C4-2B (cell line): ENCODE measurements at regions not wholly inside any gene's neighbourhood (a gene's known extent, or its start where the extent isn't known, plus 50 kb on each side); places are given as distances from the start of the nearest gene placed in this dataset.
"Not testable (repeated sequence)": the region's sequence is repeated elsewhere in the genome, so short reads cannot be mapped to it uniquely, and the experiment has no call there.

Experiments used
- H3K27ac ChIP-seq: fragments of 450-650 bp; 2 replicates; pipeline ENCODE4 v1.5.1; 2017
- ZFX ChIP-seq: fragments of 450-650 bp; IDR thresholded peaks from 2 replicates; pipeline ENCODE4 v1.6.1; 2017
- TF ChIP-seq, protein P1 (sequence below): fragments of 450-650 bp; conservative IDR thresholded peaks from 2 replicates; pipeline ENCODE4 v1.5.1; 2017; ENCODE audit warnings: mild to moderate bottlenecking

DNA sequence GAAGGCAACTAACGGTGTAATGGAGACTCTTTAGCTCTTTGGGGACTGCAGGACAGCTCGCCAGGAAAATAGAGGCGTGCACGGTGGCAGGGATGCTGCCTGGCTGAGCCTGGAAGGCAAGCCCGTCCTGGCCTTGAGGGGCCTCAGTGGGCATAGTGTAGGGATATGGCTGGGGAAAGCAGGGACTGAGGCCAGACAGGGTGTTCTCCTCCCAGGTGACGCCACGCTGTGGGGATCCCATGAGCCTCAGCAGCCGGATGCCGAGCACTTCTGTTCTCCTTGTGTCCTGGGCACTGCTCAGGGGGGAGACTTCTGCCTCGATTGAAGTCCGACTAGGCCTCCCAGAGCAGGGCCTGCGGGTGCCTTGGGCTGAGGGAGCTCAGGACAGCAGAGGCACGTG lies 89.2 kb downstream of the NPIPB11 start:
- H3K27ac ChIP-seq = no peak overlapping the region
- no peak for TF ChIP-seq ZFX
- TF ChIP-seq, protein P1, sequence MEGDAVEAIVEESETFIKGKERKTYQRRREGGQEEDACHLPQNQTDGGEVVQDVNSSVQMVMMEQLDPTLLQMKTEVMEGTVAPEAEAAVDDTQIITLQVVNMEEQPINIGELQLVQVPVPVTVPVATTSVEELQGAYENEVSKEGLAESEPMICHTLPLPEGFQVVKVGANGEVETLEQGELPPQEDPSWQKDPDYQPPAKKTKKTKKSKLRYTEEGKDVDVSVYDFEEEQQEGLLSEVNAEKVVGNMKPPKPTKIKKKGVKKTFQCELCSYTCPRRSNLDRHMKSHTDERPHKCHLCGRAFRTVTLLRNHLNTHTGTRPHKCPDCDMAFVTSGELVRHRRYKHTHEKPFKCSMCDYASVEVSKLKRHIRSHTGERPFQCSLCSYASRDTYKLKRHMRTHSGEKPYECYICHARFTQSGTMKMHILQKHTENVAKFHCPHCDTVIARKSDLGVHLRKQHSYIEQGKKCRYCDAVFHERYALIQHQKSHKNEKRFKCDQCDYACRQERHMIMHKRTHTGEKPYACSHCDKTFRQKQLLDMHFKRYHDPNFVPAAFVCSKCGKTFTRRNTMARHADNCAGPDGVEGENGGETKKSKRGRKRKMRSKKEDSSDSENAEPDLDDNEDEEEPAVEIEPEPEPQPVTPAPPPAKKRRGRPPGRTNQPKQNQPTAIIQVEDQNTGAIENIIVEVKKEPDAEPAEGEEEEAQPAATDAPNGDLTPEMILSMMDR = no peak

DNA sequence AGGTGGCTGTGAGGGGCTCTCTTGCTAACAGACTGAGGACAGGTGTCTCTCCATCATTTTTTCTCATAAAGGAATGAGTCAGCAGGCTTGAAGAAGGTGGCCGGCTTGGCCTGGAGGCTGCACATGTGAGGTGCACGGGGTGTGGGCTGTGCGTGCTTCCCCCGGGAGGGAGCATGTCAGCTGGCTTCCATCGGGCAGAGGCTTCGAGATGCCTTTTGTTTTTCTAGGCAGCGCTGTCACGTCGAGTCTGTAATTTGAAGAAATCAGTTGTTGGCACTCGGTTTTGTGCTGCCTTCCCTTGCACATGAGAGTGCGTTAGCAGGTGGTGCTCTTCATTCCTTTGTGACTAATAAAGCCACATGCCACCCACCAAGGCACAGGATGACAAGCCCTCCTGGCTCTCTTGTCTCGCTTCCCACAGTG lies 89.7 kb downstream of the NPIPB11 start:
- no peak for TF ChIP-seq ZFX
- TF ChIP-seq, protein P1 = no peak
- no peak overlapping the region for H3K27ac ChIP-seq

DNA sequence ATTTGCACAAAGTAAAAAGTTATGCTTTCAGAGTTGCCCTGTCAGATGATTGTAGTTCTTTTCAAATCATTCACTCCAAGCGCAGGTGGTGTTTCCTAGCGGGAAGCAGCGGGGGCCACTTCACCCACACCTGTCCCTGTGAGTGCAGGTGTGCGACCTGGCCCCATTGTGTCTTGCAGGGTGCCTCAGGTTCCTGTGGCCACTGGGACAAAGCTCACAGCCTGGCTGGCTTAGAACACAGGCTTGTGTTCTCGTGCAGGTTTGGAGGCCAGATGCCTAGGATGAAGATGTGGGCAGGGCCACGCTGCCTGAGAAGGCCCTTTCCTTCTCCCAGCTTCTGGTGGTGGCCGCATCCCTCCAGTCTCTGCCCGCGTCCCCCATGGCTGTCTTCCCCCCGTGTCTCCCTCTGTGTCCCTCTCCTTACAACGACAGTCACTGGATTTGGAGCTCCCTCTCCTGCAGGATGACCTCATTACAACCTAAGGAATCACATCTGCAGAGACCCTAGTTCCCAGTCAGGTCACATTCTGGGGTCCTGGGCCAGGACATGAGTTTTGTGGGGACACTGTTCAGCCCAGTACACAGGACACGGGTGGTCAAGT lies 90.5 kb downstream of the NPIPB11 start:
- no peak for TF ChIP-seq ZFX
- TF ChIP-seq, protein P1 = no peak
- H3K27ac ChIP-seq = no peak overlapping the region

DNA sequence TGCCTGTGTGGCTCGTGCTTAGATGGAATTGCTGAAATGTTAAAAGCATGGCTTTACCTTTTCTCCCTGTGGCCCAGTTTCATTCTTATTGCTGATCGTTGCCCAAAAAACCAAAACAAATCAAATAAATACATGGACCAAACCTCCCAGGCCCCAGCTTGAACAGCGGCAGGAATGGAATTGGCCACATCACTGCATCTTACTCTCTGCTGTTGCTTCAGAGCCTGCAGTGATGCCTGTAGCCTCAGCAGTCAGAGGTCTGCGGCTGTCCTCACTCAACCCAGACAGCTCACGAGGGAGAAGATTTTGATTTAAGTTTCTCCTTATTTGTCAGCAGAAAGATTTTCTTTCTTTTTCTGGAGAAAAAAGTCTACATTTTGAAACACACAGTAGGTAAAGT lies 91.5 kb downstream of the NPIPB11 start:
- TF ChIP-seq ZFX = no peak
- TF ChIP-seq, protein P1 = no peak
- no peak overlapping the region for H3K27ac ChIP-seq

DNA sequence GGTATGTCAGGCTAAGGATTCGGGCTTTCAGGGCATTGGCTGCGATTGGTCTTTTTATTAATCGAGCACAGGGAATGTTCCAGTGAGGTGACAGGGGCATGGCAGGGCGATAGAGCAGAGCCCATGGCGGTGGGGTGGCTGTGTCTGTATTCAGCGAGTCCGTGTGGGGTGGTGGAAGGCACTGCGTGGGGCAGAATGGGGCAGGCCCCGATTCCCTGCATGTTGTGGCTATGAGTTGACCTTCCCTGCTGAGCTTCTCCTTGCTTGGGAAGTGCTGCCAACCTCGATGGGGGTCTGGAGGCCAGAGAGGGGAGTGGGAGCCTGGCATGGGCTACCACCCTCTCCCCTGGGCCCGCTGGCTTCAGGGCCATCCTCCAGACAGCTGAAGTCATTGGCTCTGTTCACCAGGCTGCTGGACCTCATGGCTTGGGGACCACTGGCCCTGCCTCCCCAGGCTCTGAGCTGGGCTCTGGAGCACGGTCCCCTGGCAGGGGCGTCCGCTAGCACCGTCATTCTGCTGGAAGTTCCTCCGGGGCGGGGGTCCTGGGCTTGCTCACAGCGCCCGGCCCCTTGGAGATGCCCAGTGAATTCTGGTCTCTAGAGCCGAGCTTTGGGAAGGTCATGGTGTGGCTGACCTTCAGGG lies 92.1 kb downstream of the NPIPB11 start:
- no peak overlapping the region for H3K27ac ChIP-seq
- TF ChIP-seq ZFX = no peak

DNA sequence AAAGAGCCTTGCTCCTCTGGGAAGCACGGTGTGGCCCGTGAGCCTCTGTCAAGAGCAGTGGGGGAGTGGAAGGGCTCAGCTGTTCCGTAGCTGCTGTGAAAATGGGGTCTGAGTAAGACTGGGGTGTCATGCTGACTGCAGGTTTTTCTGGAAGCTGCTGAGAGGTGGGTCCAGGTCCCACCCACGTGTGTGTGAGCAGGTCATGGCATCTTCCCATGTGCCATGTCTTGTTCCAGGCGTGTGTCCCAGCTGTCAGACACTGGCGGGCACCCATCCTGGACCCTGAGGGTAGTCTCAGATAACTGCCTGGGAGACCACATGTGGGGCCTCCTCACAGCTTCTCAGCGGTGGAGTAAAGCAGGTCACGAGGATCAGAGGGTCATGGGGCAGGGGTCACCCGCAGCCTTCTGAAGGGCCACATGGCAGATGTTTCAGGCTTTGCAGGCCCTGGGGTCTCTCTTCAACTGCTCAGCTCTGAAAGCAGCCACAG lies 92.9 kb downstream of the NPIPB11 start:
- TF ChIP-seq, protein P1 = no peak
- TF ChIP-seq ZFX = no peak
- no peak overlapping the region for H3K27ac ChIP-seq

DNA sequence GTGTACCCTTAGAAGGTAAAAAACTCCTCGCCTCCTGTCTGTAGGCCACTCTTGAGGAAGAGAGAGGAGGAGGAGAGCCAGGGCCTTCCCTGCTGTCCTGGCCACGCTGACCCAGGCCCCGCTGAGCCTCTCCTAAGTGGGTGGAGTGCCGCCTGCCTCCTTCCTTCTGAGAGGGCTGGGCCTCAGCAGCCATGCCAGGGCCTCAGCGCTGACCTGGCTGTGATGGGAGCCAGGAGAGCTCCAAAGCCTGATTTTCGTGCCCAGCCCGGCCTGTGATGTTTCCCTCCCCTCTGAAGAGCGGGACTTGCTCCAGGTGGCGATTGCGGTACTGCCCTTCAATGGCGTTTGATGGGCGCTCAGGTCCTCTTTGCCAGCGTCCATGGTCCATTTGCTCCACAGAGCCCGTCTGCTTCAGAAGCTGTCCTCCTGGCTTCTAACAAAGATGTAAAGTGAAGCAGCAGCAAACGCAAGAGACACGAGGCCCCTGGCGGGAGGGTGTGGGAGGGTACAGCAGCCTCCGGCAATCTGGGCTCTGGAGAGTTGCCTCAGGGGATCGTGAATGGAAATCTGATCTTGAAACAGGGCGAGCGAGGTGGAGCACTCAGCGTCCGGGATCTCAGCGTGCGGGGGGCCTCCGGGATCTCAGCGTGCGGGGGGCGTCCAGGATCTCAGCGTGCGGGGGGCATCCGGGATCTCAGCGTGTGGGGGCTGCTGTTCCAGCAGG lies 93.5 kb downstream of the NPIPB11 start:
- no peak overlapping the region for H3K27ac ChIP-seq
- TF ChIP-seq ZFX = no peak
- TF ChIP-seq, protein P1 = no peak

DNA sequence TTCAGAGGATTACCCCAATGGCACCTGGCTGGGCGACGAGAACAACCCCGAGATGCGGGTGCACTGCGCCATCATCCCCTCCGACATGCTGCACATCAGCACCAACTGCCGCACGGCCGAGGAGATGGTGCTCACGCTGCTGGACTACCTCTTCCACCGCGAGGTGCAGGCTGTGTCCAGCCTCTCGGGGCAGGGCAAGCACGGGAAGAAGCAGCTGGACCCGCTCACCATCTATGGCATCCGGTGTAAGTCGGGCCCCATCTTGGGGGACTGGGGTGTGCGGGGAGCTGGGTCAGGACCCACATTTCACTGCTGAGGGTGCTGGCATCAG lies 94.2 kb downstream of the NPIPB11 start:
- not testable (repeated sequence) for H3K27ac ChIP-seq
